GM23248 (cell line): ENCODE measurements at regions not wholly inside any gene's neighbourhood (a gene's known extent, or its start where the extent isn't known, plus 50 kb on each side); places are given as distances from the start of the nearest gene placed in this dataset.

Source experiments
- DNase-seq: peaks from one replicate; pipeline ENCODE4 v3.0.0-alpha.2; 2015
- H2AFZ ChIP-seq: fragments of 200-600 bp; sonication (generic); 2 replicates; pipeline ENCODE4 v1.6.1; 2016; ENCODE audit warnings: antibody characterized with exemption
- H3F3A ChIP-seq: fragments of 200-600 bp; sonication (generic); 2 replicates; pipeline ENCODE4 v1.6.1; 2016; ENCODE audit warnings: mild to moderate bottlenecking, antibody characterized with exemption, mixed run types; ENCODE audit not compliant: insufficient read depth
- H3K27ac ChIP-seq: fragments of 200-600 bp; sonication (generic); 2 replicates; pipeline ENCODE4 v1.5.1; 2016; ENCODE audit warnings: mild to moderate bottlenecking
- H3K27me3 ChIP-seq: fragments of 200-600 bp; sonication (generic); replicated peaks from 2 replicates; pipeline ENCODE4 v1.6.1; 2016; ENCODE audit warnings: mild to moderate bottlenecking; ENCODE audit not compliant: insufficient read depth
- H3K36me3 ChIP-seq: fragments of 200-600 bp; sonication (generic); 2 replicates; pipeline ENCODE4 v1.6.1; 2016; ENCODE audit warnings: low read depth, mild to moderate bottlenecking
- H3K4me1 ChIP-seq: fragments of 200-600 bp; sonication (generic); 2 replicates; pipeline ENCODE4 v1.6.1; 2016; ENCODE audit warnings: mild to moderate bottlenecking; ENCODE audit not compliant: insufficient read depth
- H3K4me2 ChIP-seq: fragments of 200-600 bp; sonication (generic); one replicate; pipeline ENCODE4 v1.6.1; 2016; ENCODE audit warnings: mild to moderate bottlenecking; ENCODE audit not compliant: unreplicated experiment
- H3K4me3 ChIP-seq: fragments of 200-600 bp; sonication (generic); 2 replicates; pipeline ENCODE4 v1.5.1; 2016; ENCODE audit warnings: mild to moderate bottlenecking
- H3K79me2 ChIP-seq: fragments of 200-600 bp; sonication (generic); 2 replicates; pipeline ENCODE4 v1.6.1; 2016; ENCODE audit warnings: mild to moderate bottlenecking; ENCODE audit not compliant: insufficient read depth
- H3K9ac ChIP-seq: fragments of 200-600 bp; sonication (generic); 2 replicates; pipeline ENCODE4 v1.6.1; 2016; ENCODE audit warnings: mild to moderate bottlenecking
- H3K9me2 ChIP-seq: fragments of 200-600 bp; sonication (generic); 2 replicates; pipeline ENCODE4 v1.6.1; 2016; ENCODE audit warnings: mixed run types, mild to moderate bottlenecking, moderate library complexity; ENCODE audit not compliant: insufficient read depth
- H3K9me3 ChIP-seq: fragments of 200-600 bp; sonication (generic); one replicate; pipeline ENCODE4 v1.6.1; 2017; ENCODE audit warnings: low read depth
- H4K20me1 ChIP-seq: fragments of 200-600 bp; sonication (generic); 2 replicates; pipeline ENCODE4 v1.6.0; 2016; ENCODE audit not compliant: insufficient read depth
- EZH2 ChIP-seq: fragments of 200-600 bp; sonication (generic); IDR thresholded peaks from 2 replicates; pipeline ENCODE4 v1.6.1; 2018; ENCODE audit warnings: antibody characterized with exemption, mild to moderate bottlenecking; ENCODE audit not compliant: insufficient read depth, poor library complexity, severe bottlenecking
- EZH2phosphoT487 ChIP-seq: fragments of 200-600 bp; sonication (generic); IDR thresholded peaks from 2 replicates; pipeline ENCODE4 v1.6.1; 2018; ENCODE audit warnings: antibody characterized with exemption, moderate library complexity, mild to moderate bottlenecking, low read depth; ENCODE audit not compliant: insufficient read depth
- WGBS, 2 experiments: methylation state at CpG; one replicate each; pipeline ENCODE4 v1.1.6; 2015 to 2017; ENCODE audit warnings: low lambda C conversion rate in 2 of 2, low coverage in 1 of 2; ENCODE audit errors: missing lambda C conversion rate in 2 of 2; 5-methylcytosine and 5-hydroxymethylcytosine counted together
- in situ Hi-C: fragments of 300-500 bp; cut with MboI; formaldehyde crosslinking; loops from 2 replicates; pipeline ENCODE4 v1.15.0; 2020

DNA sequence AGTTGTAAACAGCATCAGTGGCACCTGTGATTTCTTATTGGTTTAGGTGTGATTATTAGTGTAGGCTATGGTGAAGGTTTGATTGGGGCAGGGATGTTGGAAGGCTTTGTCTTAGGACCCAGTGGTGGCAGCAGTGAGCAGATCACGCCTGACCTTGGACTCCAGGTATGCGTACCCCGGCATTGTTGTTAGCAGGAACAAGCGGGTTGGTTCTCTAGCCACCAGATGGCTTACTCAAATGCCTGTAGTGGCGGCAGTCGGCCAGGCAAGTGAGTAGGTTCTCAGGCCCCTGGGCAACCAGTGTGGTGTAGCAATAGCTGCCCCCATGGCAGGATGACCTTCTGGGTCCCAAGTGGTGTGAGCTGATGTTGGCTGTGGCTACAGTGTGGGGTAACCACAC is 558.3 kb downstream of the KCNJ3 start:
- no peak overlapping the region for H3K9ac ChIP-seq
- H3K4me2 ChIP-seq, result no peak overlapping the region
- TF ChIP-seq EZH2 (no peak), EZH2phosphoT487 (no peak)
- H3K27me3 ChIP-seq, result no peaks in the 10 kb centered on the region
- H2AFZ ChIP-seq, result no peak overlapping the region
- H3K79me2 ChIP-seq, result no peaks in the 10 kb centered on the region
- DNase-seq, result no peak
- no peaks in the 10 kb centered on the region for H3F3A ChIP-seq
- no peaks in the 10 kb centered on the region for H3K9me3 ChIP-seq
- H3K4me1 ChIP-seq, result no peaks in the 10 kb centered on the region
- no peak overlapping the region for H3K27ac ChIP-seq
- H3K9me2 ChIP-seq, result no peaks in the 10 kb centered on the region
- H4K20me1 ChIP-seq, result no peaks in the 10 kb centered on the region
- no peak overlapping the region for H3K4me3 ChIP-seq
- 47 to 52% methylated on average over 6 of the region's 6 CpGs for WGBS, 2 experiments
- H3K36me3 ChIP-seq, result no peaks in the 10 kb centered on the region
- in situ Hi-C loops, result no loop called here

- Histone ChIP-seq H3F3A (no peaks in the 10 kb centered on the region), H4K20me1 (no peaks in the 10 kb centered on the region), H3K9ac (no peak overlapping the region), H3K27ac (no peak overlapping the region), H3K36me3 (no peaks in the 10 kb centered on the region), H3K4me3 (no peak overlapping the region), H3K9me3 (no peaks in the 10 kb centered on the region), H3K4me2 (no peak overlapping the region), H3K27me3 (no peaks in the 10 kb centered on the region), H2AFZ (no peak overlapping the region), H3K79me2 (no peaks in the 10 kb centered on the region), H3K9me2 (no peaks in the 10 kb centered on the region), H3K4me1 (no peaks in the 10 kb centered on the region)
- WGBS, 2 experiments, result 0 to 1% methylated on average over 2 of the region's 2 CpGs
- TF ChIP-seq EZH2phosphoT487, result no peak
- no peak for TF ChIP-seq EZH2
- DNase-seq, result peak; percentile 1
- in situ Hi-C loops, result no loop called here
These were observed 552.3 kb downstream of the KCNJ3 start for GRCh38 chr2:155250800-155251199.

DNA sequence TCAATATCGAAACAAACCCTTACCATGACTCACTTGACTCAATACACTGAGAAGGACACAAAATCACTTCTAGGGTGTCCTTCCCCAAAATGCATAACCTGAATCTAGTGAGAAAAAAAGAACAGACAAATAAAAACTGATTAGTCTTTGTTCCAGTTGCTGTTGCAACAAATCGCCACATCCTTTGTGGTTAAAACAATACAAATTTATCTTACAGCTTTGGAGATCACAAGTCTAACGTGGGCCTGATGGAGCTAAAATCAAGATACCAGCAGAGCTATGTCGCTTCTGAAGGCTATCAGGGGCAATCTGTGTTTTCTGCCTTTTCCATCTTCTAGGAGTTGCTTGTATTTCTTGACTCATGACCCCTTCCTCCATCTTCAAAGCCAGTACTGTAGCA is 541.7 kb downstream of the KCNJ3 start:
- no peak overlapping the region for H3K27ac ChIP-seq
- H4K20me1 ChIP-seq, result no peaks in the 10 kb centered on the region
- H3K79me2 ChIP-seq, result no peaks in the 10 kb centered on the region
- no peak overlapping the region for H3K9ac ChIP-seq
- no peaks in the 10 kb centered on the region for H3K9me2 ChIP-seq
- H3K36me3 ChIP-seq, result no peaks in the 10 kb centered on the region
- no peak overlapping the region for H3K4me2 ChIP-seq
- H3K27me3 ChIP-seq, result no peaks in the 10 kb centered on the region
- no peak for TF ChIP-seq EZH2phosphoT487
- TF ChIP-seq EZH2, result no peak
- H3K4me1 ChIP-seq, result no peaks in the 10 kb centered on the region
- no peak overlapping the region for H3K4me3 ChIP-seq
- WGBS, 2 experiments, result 12 to 17% methylated on average over 4 of the region's 4 CpGs
- no peaks in the 10 kb centered on the region for H3K9me3 ChIP-seq
- no peak overlapping the region for H2AFZ ChIP-seq
- H3F3A ChIP-seq, result no peaks in the 10 kb centered on the region
- no peak for DNase-seq
- in situ Hi-C loops, result no loop called here

- H3K9me2 ChIP-seq, result no peaks in the 10 kb centered on the region
- no peaks in the 10 kb centered on the region for H4K20me1 ChIP-seq
- no peak for TF ChIP-seq EZH2phosphoT487
- TF ChIP-seq EZH2, result no peak
- H2AFZ ChIP-seq, result no peak overlapping the region
- H3K9ac ChIP-seq, result no peak overlapping the region
- no peaks in the 10 kb centered on the region for H3K9me3 ChIP-seq
- H3K4me3 ChIP-seq, result no peak overlapping the region
- H3K4me1 ChIP-seq, result no peaks in the 10 kb centered on the region
- no peak for DNase-seq
- H3F3A ChIP-seq, result no peaks in the 10 kb centered on the region
- no peaks in the 10 kb centered on the region for H3K79me2 ChIP-seq
- in situ Hi-C loops, result no loop called here
- H3K36me3 ChIP-seq, result no peaks in the 10 kb centered on the region
- no peak overlapping the region for H3K27ac ChIP-seq
- H3K27me3 ChIP-seq, result no peaks in the 10 kb centered on the region
- WGBS, 2 experiments, result 28 to 29% methylated on average over 2 of the region's 2 CpGs
- H3K4me2 ChIP-seq, result no peak overlapping the region
These were observed 537.2 kb downstream of the KCNJ3 start for GRCh38 chr2:155235710-155236109.

- Histone ChIP-seq H3K36me3 (no peaks in the 10 kb centered on the region), H3K4me2 (no peak overlapping the region), H2AFZ (no peak overlapping the region), H3F3A (no peaks in the 10 kb centered on the region), H3K9ac (no peak overlapping the region), H3K9me2 (no peaks in the 10 kb centered on the region), H3K27ac (no peak overlapping the region), H3K79me2 (no peaks in the 10 kb centered on the region), H3K4me1 (no peaks in the 10 kb centered on the region), H3K9me3 (no peaks in the 10 kb centered on the region), H3K27me3 (no peaks in the 10 kb centered on the region), H4K20me1 (no peaks in the 10 kb centered on the region), H3K4me3 (no peak overlapping the region)
- TF ChIP-seq EZH2phosphoT487, result no peak
- no peak for TF ChIP-seq EZH2
- 35 to 37% methylated on average over 5 of the region's 5 CpGs for WGBS, 2 experiments
- in situ Hi-C loops, result no loop called here
- DNase-seq, result peak; percentile 16
These were observed 525.4 kb downstream of the KCNJ3 start for GRCh38 chr2:155223781-155224406.
